G401.6 (cell line): ENCODE measurements at regions not wholly inside any gene's neighbourhood (a gene's known extent, or its start where the extent isn't known, plus 50 kb on each side); places are given as distances from the start of the nearest gene placed in this dataset.
"Not testable (repeated sequence)": the region's sequence is repeated elsewhere in the genome, so short reads cannot be mapped to it uniquely, and the experiment has no call there.

ENCODE experiments used
- FAIRE-seq: peaks from 2 replicates; lab custom pipeline; 2012; peaks lifted over from hg19 to GRCh38; lab: Jason Lieb, UNC

DNA sequence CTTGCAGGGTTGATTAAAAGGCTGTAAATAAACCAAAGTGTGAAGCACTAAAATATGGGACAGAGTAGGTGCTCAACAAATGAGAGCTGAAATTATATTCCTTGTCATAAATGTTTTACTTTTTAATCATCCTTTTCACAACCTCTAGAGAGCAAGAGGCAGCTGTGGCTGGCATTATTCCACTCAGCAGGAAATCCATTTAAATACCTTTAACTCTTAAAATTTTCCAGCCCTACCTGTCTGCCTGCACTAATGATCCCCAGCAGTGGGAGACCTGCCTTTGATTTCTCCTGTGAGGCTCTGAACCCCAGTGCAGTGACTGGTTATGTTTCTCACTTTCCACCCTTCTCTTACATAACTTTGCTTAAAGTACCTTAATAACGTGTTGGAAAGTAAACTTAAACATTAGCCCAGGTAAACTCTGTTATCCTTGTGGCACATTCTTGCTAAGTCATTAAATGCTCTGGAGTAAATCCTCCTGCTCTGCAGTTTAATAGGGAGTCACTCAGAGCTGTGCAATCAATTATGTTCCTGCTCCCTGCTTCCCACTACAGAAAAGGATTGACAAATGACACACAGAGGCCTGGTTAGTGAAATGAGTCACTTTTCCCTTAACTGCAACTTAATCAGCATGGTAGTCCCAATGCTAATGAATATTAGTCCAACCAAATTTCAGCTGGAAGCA is 755.7 kb upstream of the USP15 start:
- FAIRE-seq: no peak

- FAIRE-seq: no peak
Observed at GRCh38 chr12:61513499-61513898, 746.7 kb upstream of the USP15 start.

GRCh38 chr12:61514016-61514415 is 746.2 kb upstream of the USP15 start:
- no peak for FAIRE-seq

DNA sequence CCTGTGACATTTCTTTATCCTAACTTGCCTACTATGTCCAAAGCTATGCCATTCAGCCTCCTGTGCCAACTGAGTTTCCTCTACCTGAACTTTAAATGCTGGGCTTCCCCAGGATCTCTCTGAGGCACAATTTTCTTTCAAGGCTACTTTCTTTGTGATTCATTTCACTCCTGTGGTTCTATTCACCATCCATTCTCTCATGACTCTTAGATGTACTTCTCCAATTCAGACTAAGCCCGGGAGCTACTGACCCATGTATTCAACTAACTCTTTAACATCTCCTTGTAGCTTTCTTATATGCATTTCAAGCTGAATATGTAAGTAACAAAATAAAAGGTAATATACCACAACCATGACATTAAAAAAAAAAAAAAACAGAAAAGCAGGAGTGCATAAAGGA is 738.9 kb upstream of the USP15 start:
- no peak for FAIRE-seq

DNA sequence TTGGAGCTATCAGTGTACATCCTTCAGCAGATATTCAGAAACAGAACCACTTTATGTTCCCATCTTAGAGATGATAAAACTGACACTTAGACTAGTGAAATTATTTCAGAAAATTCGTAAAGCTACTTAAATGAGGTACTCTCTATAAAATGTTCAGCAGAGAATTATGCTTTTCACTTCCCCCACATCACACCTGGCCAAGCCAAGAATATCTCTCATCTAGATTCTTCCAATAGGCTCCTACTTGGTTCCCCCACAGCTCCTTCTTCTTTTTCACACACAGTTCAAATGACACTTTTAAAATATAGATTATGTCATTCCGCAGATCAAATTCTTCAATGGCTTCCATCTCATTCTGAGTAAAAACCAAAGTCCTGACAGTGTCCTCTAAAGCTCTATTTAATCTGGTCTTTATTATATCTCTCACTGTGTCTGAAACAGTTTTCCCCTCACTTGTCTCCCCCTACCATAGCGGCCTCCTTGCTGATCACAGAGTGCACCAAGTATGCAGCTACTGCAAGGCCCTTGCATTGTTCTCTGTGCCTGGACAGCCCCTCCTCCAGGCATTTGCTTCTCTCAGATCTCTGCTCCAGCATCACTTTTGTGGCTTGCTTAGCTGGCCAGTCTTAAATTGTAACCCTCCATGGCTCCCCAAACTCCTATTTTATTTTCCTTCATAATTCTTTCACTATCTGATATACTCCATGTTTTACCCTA is 736.8 kb upstream of the USP15 start:
- FAIRE-seq: no peak

GRCh38 chr12:61524851-61525250 is 735.4 kb upstream of the USP15 start:
- no peak for FAIRE-seq

- FAIRE-seq: no peak
Observed at GRCh38 chr12:61525331-61525730, 734.9 kb upstream of the USP15 start.

DNA sequence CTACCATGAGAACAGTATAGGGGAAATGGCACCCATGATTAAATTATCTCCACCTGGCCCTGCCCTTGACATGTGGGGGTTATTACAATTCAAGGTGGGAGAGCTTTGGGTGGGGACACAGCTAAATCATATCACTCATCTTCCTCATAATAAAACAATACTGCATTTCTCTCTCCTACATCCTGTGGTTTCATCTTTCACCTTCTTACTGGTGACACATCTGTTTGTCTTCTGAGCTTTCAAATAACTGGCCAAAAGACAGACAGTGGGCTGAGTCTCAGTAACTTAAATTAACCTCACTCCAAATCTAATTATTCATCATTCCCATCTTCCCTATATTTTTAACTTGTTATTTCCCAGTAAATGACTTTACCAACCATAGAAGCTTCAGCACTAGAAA is 729.7 kb upstream of the USP15 start:
- no peak for FAIRE-seq

- no peak for FAIRE-seq
Observed at GRCh38 chr12:61531195-61531594, 729.0 kb upstream of the USP15 start.

GRCh38 chr12:61536117-61536516 is 724.1 kb upstream of the USP15 start:
- no peak for FAIRE-seq

DNA sequence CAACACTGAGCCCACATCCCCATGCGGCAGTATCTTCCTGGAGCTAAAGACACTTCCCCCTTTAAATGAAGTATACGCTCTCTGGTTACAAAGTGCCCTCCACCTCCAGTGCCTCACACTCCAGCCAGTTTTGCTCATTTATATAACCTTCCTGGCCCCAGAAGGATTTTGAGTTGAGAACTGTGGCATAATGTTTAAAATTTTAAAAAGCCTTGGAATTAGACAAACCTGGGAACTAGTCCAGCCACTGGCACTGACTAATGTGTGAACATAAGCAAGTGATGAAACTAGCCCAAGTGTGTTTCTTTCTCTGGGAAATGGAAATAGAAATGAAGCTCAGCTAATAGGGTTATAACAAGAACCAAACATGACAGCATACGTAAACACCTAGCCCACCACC is 723.7 kb upstream of the USP15 start:
- no peak for FAIRE-seq

DNA sequence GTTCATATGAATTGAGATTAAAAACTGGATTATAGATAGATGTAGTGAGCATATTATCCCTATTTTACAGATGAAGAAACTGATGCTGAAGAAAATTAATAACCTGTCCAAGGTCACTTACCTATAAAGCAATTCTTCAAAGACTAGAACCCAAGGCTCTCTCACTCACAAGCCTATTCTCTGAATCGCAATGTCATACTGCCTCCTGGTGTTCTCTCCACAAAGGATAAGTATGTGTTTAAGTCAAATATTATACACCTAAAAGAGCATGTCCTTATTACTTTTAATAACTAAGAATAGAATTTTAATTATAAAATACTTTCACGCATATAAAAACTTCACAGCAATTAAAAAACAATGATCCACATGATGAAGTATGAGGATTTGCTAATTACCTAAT is 721.3 kb upstream of the USP15 start:
- no peak for FAIRE-seq

DNA sequence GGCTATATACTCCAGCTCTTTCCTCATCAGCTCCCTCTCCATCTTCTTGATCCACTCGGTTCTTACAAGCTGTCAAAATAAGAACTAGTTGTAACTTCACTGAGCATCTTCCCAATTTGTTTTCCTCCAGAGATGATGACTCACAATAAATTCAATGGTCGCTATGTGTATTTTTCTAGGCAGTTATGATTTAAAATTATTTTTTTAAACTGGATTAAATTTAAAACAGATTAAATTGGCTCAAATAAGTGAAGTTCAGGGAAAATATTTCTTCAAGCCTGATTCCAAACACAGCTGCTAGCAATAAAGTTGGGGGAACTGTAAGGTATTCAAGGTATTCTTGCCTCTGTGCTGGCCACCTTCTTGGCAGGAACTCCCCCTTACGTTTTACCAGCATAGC is 717.7 kb upstream of the USP15 start:
- no peak for FAIRE-seq

DNA sequence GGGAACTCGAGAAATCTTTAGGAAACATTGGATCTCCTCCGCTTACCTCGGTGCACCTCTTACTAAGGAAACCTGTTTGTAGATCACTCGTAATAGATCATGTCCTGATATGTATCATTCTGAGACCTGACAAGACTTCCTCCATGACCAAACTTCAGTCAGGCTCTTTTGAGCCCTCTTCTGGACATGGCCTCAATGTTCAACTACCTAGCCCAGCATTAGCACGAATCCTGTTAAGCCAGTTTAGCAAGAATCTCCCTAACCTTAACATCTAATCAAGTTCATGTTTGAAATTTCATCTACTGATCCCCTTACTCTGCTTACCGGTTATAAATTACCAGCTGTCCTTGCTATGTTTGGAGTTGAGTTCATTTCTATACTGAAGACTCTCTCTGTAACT is 713.9 kb upstream of the USP15 start:
- FAIRE-seq: no peak

GRCh38 chr12:61553091-61553490 is 707.1 kb upstream of the USP15 start:
- FAIRE-seq: no peak

- FAIRE-seq: no peak
Observed at GRCh38 chr12:61554268-61555008, 705.8 kb upstream of the USP15 start.

DNA sequence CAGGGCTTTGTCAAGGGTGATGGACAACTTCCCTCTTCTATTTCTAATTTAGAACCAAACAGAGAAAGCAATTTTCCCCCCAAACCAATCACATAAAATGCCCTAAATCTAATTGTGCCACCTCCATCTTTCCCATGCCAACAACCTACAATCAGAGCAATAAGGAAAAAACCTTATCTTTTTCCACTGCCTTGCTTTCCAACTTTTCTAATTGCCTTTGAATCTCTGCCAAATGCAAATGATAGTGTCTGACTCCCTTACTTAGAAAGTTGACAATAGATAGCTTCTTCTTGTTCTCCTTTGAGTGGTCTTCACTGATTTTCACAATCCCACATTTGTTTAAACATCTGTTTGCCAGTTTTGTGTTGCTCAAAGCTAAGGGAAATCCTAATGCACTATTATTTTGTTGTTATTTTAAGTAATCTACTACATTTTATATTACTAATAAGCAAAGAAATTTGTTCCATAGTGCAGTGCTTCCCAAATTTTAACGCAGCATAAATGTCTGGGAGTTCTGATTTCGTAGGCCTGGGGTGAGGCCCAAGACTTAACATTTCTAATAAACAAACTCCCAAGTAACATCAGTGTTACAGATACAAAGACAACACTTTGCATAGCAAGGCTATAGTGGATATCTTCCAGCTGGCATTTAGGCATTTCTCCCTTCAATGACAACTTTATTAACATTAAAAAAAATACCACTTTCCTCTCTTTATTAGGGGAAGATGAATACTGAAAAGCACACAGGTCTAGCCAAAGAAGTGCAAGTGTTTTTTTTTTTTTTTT is 696.3 kb upstream of the USP15 start:
- no peak for FAIRE-seq

GRCh38 chr12:61564466-61564865 is 695.7 kb upstream of the USP15 start:
- FAIRE-seq: no peak

DNA sequence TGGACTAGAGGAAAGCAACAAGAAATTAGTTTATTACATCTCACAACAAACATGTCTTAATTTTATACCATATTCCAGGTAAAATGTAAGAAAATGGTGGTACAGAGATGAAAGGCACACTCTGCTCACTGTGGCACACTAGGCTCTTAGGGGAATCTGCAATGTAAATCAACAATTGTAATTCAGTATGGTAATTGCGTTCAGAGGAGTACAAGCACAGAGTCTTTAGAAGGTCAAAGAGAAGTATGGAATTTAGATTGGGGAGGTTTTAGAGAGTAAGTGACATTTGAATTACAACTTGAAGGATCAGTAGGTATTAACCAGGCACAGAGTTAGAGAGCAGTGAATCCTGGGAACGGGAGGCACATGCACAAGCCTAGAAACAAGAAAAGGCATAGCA is 694.0 kb upstream of the USP15 start:
- FAIRE-seq: no peak

GRCh38 chr12:61574339-61574738 is 685.9 kb upstream of the USP15 start:
- FAIRE-seq: no peak

- no peak for FAIRE-seq
Observed at GRCh38 chr12:61584943-61585342, 675.3 kb upstream of the USP15 start.

GRCh38 chr12:61590864-61591263 is 669.3 kb upstream of the USP15 start:
- not testable (repeated sequence) for FAIRE-seq

GRCh38 chr12:61610143-61610542 is 650.1 kb upstream of the USP15 start:
- FAIRE-seq: no peak
